ENCODE measurements at regions not wholly inside any gene's neighbourhood (a gene's known extent, or its start where the extent isn't known, plus 50 kb on each side); places are given as distances from the start of the nearest gene placed in this dataset.

GRCh38 chr4:99759988-99760387 lies 56.6 kb upstream of the DAPP1 start:
- TF ChIP-seq POLR2AphosphoS5 (IDR thresholded peaks at IDR 0.05; ENCODE audit: borderline replicate concordance, low read depth, low read length) (no peak), EZH2 (IDR thresholded peaks at IDR 0.05) (no peak)
